Testis (tissue), 2 donors: ENCODE measurements at regions not wholly inside any gene's neighbourhood (a gene's known extent, or its start where the extent isn't known, plus 50 kb on each side); places are given as distances from the start of the nearest gene placed in this dataset.

Source experiments
- DNase-seq: peaks from one replicate; pipeline ENCODE4 v3.0.0-alpha.2; 2019
- H3K27ac ChIP-seq, 2 donors: fragments of 200-600 bp; sonication (generic); one replicate each; pipeline ENCODE4 v1.5.1; 2019
- H3K27me3 ChIP-seq: fragments of 200-600 bp; sonication (generic); one replicate; pipeline ENCODE4 v1.5.1; 2019
- H3K36me3 ChIP-seq: fragments of 200-600 bp; sonication (generic); one replicate; pipeline ENCODE4 v1.5.1; 2017; ENCODE audit warnings: low read depth; ENCODE audit errors: missing control alignments
- H3K4me1 ChIP-seq: fragments of 200-600 bp; sonication (generic); one replicate; pipeline ENCODE4 v1.5.1; 2019
- H3K4me3 ChIP-seq, 2 donors: fragments of 200-600 bp; sonication (generic); one replicate each; pipeline ENCODE4 v1.5.1; 2017 to 2019
- H3K9me3 ChIP-seq: fragments of 200-600 bp; sonication (generic); one replicate; pipeline ENCODE4 v1.5.1; 2017
- POLR2A ChIP-seq: fragments of 450-650 bp; IDR thresholded peaks from one replicate; pipeline ENCODE4 v1.6.1; 2017; ENCODE audit warnings: antibody characterized with exemption, mild to moderate bottlenecking, moderate library complexity
- WGBS, 2 donors: methylation state at CpG; one replicate each; pipeline ENCODE4 v1.1.5; 2018; 5-methylcytosine and 5-hydroxymethylcytosine counted together
- intact Hi-C: fragments of 100-400 bp; cut with DNase I; formaldehyde crosslinking; loops from one replicate; pipeline ENCODE4 v1.15.1; 2023; ENCODE audit warnings: low total_unique reads
- TF ChIP-seq, protein P1 (sequence below), 3 experiments: fragments of 450-650 bp in 2 of 3; fragments of 200-600 bp in 1 of 3; sonication (generic) in 1 of 3; IDR thresholded peaks; one replicate each; pipeline ENCODE4 v1.5.1; 2016 to 2019; ENCODE audit warnings: antibody characterized with exemption in 3 of 3, mild to moderate bottlenecking in 2 of 3, moderate library complexity in 1 of 3

DNA sequence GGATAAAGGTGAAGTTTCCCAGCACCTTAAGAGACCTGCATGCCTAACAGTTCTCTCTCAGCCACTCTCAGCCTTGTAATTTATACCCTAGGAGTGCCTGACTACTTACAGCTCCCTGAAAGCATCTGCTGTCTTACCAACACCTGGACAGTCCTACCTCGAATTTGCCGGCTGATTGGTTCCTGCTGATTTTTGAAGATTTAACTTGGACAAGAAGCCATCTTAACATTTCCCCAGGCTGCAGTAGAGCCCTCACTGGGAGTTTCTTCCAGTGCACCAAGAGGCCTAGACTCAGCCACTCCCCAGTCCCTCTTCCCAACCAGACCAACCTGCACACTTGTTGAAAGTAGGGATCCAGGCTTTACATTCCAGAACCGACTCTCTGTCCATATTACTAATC lies 174.5 kb downstream of the LINC00237 start:
- no peaks in the 10 kb centered on the region for H3K36me3 ChIP-seq
- WGBS, 2 donors, result 86 to 87% methylated on average over 3 of the region's 3 CpGs
- H3K4me1 ChIP-seq, result no peaks in the 10 kb centered on the region
- no peak overlapping the region for H3K4me3 ChIP-seq
- no peaks in the 10 kb centered on the region for H3K27me3 ChIP-seq
- H3K9me3 ChIP-seq, result no peaks in the 10 kb centered on the region
- TF ChIP-seq, protein P1, sequence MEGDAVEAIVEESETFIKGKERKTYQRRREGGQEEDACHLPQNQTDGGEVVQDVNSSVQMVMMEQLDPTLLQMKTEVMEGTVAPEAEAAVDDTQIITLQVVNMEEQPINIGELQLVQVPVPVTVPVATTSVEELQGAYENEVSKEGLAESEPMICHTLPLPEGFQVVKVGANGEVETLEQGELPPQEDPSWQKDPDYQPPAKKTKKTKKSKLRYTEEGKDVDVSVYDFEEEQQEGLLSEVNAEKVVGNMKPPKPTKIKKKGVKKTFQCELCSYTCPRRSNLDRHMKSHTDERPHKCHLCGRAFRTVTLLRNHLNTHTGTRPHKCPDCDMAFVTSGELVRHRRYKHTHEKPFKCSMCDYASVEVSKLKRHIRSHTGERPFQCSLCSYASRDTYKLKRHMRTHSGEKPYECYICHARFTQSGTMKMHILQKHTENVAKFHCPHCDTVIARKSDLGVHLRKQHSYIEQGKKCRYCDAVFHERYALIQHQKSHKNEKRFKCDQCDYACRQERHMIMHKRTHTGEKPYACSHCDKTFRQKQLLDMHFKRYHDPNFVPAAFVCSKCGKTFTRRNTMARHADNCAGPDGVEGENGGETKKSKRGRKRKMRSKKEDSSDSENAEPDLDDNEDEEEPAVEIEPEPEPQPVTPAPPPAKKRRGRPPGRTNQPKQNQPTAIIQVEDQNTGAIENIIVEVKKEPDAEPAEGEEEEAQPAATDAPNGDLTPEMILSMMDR (IDR thresholded peaks at IDR 0.05), result no peak
- no peak for TF ChIP-seq POLR2A
- H3K27ac ChIP-seq, result no peak overlapping the region
- DNase-seq, result no peak
- intact Hi-C loops, result no loop called here

- Histone ChIP-seq H3K27ac (no peak overlapping the region), H3K36me3 (no peaks in the 10 kb centered on the region), H3K9me3 (no peaks in the 10 kb centered on the region), H3K4me3 (no peak overlapping the region), H3K4me1 (no peaks in the 10 kb centered on the region), H3K27me3 (no peaks in the 10 kb centered on the region)
- DNase-seq, result no peak
- intact Hi-C loops, result no loop called here
- no peak for TF ChIP-seq POLR2A
- TF ChIP-seq, protein P1 (IDR thresholded peaks at IDR 0.05), result no peak
- 65 to 77% methylated on average over 3 of the region's 3 CpGs for WGBS, 2 donors
These were observed 175.1 kb downstream of the LINC00237 start for GRCh38 chr20:20931024-20931423.

GRCh38 chr20:20930500-20930899 lies 175.7 kb downstream of the LINC00237 start:
- Histone ChIP-seq H3K27me3 (no peaks in the 10 kb centered on the region), H3K27ac (no peak overlapping the region), H3K9me3 (no peaks in the 10 kb centered on the region), H3K36me3 (no peaks in the 10 kb centered on the region), H3K4me1 (no peaks in the 10 kb centered on the region), H3K4me3 (no peak overlapping the region)
- intact Hi-C loops, result no loop called here
- 86 to 91% methylated on average over 1 of the region's 1 CpG for WGBS, 2 donors
- TF ChIP-seq, protein P1 (IDR thresholded peaks at IDR 0.05), result no peak
- no peak for TF ChIP-seq POLR2A
- DNase-seq, result no peak

GRCh38 chr20:20929341-20929740 lies 176.8 kb downstream of the LINC00237 start:
- WGBS, 2 donors, result 62 to 64% methylated on average over 5 of the region's 5 CpGs
- no peak for TF ChIP-seq POLR2A
- Histone ChIP-seq H3K27ac (no peak overlapping the region), H3K36me3 (no peaks in the 10 kb centered on the region), H3K4me3 (no peak overlapping the region), H3K27me3 (no peaks in the 10 kb centered on the region), H3K4me1 (no peaks in the 10 kb centered on the region), H3K9me3 (no peaks in the 10 kb centered on the region)
- no peak for DNase-seq
- intact Hi-C loops, result no loop called here

DNA sequence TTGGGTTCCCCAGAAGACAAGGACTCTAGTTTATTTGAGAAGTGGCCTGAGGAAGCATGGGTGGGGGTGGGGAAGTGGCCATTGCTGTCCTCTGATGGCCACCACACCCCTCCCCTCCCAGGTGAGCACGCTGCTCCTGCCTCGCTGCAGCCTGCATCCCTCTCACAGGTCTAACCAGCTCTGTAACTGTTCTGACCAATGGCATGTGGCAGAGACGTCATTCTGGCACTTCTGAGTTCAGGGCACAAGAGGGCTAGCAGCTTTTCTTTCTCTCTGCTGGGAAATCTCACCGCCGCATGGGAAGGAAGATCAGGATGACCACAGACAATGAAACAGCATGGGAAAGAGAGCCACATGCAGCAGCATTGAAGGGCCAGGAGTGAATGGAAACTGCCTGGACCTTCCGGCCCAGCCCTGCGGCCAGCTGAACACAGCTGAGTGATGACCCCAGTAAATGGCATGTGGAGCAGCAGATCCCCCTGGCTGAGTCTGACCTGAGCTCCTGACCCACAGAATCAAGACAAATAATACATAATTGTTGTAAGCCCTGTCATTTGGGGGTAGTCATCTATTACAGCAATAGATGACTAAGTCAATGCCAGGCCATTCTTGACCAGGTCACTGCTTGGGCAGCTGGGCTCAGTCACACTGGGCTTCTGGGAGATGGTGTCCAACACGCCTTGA lies 179.8 kb downstream of the LINC00237 start:
- Histone ChIP-seq H3K27me3 (no peaks in the 10 kb centered on the region), H3K4me3 (no peak overlapping the region), H3K4me1 (no peaks in the 10 kb centered on the region), H3K27ac (no peak overlapping the region), H3K36me3 (no peaks in the 10 kb centered on the region), H3K9me3 (no peaks in the 10 kb centered on the region)
- 80 to 84% methylated on average over 8 of the region's 8 CpGs for WGBS, 2 donors
- no peak for TF ChIP-seq POLR2A
- TF ChIP-seq, protein P1 (IDR thresholded peaks at IDR 0.05), result no peak
- DNase-seq, result no peak
- intact Hi-C loops, result no loop called here
